ENCODE measurements at regions not wholly inside any gene's neighbourhood (a gene's known extent, or its start where the extent isn't known, plus 50 kb on each side); places are given as distances from the start of the nearest gene placed in this dataset.

- DNase-seq = no peak
- intact Hi-C loops (cut with DNase I) = no loop called here
Observed at GRCh38 chr13:104733427-104733826, 1667.2 kb upstream of the SLC10A2 start.

DNA sequence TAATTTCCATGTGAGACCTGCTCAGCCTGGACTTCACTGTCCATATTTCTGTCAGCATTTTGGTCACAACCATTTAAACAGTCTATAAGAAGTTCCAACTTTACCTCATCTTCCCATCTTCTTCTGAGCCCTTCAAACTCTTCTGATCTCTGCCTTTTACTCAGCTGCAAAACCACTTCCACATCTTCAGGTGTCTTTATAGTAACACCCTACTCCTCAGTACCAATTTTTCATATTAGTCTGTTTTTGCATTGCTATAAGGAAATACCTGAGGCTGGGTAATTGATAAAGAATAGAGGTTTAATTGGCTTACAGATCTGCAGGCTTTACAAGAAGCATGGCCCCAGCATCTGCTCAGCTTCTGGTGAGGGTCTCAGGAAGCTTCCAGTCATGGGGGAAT lies 1648.9 kb upstream of the SLC10A2 start:
- intact Hi-C loops (cut with DNase I) = no loop called here
- DNase-seq = no peak

DNA sequence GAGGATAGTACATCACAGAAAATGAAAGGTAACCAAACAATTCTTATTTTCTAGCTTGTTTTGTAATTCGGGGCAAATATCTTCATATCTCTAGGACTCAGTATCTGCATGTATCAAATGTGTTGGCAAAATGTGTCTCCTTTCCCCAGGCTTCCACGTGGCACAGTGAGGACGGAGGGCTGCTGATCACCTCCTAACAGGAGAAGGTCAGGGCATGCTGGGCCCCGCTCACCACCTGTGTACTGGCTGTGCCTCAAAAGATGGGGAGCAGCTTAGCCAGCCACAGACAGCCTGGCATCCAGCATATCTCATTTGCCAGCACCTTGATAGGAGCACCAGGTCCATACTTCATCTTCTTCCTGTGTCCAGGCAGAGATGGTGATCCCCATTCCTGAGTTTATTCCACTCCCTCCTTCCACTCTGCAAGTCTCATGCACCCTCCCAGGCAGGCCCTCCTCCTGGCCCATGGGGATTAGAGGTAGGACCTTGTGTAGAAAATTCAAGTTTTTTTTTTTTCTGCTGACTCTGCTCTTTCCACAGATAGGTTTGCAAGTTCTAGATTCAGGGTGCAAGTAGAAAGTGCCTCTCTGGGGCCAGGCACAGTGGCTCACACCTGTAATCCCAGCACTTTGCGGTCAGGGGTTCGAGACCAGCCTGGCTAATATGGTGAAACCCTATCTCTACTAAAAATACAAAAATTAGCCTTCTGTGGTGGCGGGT lies 1639.0 kb upstream of the SLC10A2 start:
- peak in 1 of 10 donors; percentile 76 for DNase-seq
- intact Hi-C loops (cut with DNase I) = no loop called here

DNA sequence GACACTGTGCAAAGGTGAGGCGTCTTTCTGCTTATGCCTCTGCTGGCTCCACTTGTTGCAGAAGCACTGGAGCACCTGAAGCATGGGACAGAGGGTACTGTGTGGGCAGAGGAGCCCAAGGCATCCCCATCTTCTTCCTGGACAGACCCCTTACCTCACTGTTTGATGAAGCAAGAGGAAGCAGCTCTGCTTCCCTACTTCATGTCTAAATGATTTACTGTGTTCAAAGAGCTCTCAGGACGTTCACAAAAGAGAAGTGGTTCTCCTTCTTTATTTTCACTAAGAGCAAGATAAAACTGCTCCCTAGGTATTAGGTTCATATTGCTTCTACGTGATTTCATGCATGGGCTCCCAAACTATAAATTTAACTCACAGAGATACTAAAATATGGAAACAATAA lies 1635.4 kb upstream of the SLC10A2 start:
- DNase-seq = no peak
- intact Hi-C loops (cut with DNase I) = no loop called here

DNA sequence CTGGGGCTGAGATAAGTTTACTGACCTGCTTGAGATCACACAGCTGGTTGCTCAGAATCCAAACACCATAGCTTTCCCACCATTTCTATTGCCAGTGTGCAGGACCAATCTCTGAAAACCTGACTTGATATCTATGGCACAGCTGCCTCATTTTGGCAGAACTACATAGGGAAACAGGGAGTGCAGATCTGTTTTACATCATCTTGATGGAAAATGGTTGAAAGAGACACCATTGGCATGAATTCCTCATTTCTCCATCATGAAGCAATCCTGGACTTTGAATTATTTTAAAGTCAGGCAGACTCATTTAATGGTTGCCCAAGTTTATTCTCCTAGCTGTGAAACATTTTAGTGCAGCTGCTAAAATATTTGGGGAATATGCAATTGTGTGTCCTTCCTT lies 1628.2 kb upstream of the SLC10A2 start:
- intact Hi-C loops (cut with DNase I) = no loop called here
- no peak for DNase-seq

GRCh38 chr13:104693126-104693525 lies 1626.9 kb upstream of the SLC10A2 start:
- DNase-seq = no peak
- intact Hi-C loops (cut with DNase I) = no loop called here

DNA sequence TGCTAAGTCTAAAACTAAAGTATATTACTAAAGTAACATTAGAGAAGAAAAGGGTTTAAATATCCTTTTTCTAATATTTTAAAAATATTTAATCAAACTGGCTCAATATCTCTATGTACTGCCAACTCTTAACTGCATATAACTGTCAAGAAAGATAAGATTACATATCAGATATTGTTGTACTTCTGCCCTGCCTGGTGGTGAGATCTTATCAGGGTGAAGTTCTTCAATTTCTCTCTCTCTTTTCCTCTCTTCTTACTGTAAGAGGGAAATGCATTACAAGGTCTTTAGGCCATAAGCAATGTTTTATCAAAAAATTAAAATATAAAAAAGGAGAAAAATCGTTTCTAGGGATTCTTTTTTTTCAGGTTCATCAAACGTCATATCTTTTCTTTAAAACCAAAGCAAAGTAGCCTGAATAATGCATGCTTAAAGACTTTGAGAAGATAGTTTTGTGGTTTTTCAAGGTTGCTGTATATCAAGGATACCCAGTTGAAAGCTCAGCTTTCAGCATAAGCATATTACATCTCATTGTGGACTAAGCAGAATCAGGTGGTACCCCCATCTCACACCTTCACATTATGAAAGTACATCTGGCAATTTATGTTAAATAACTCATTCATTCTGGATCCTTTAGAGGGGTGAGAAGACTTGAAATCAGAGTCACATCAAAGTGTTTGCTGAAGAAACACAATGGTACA lies 1625.7 kb upstream of the SLC10A2 start:
- no peak for DNase-seq
- intact Hi-C loops (cut with DNase I) = no loop called here

DNA sequence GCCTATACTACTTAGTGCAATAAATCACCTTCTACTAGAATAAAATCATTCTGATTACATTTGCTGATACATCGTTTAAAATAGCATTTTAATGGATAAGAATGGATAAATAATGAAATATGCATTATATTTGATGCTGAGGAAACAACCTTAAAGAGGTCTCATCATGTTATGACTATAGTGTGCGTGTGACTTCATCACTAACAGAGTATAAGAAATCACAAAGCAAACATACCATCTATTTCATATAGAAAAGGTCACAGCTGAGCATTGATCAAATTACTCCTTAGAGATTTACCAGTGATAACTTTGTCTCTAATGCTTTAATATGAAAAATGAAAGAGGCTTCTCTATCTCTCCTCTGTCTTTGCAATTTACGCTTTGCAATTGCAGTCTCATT lies 1620.3 kb upstream of the SLC10A2 start:
- no peak for DNase-seq
- intact Hi-C loops (cut with DNase I) = no loop called here

- intact Hi-C loops (cut with DNase I) = no loop called here
- DNase-seq = no peak
Observed at GRCh38 chr13:104683789-104684188, 1617.6 kb upstream of the SLC10A2 start.

DNA sequence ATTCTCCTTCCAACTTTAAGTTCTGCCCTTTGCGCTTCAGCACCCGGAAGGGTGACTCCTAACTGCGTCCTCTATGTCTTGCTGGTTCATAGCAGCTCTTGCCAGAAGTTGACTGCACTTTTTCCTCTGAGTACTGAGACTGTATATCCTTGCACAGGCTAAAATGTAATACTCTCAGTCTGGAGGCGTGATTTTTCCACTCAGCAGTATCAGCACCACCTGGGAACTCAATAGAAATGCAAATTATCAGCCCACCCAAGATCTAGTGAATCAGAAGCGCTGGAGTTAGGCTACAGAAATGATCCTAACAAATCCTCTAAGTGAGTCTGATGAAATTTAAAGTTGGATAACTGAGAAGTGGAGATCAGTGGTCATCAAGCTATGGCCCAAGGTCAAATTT lies 1611.9 kb upstream of the SLC10A2 start:
- no peak for DNase-seq
- intact Hi-C loops (cut with DNase I) = no loop called here

DNA sequence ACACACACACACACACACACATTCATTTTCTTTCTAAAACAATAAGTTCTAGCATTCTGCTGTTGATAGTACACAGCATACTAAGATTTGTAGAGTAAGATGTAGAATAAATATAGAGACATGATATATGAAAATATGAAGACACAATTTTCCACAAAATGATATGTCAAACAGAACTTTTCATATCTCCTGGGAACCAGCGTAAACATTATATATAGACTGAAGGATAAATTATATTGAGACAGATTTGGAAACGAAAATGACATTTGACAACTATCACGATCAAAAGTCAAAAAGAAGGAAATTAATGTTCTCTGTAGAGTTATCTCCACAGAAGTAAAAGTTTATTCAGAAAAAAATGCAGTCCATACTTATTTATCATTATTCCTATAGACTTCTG lies 1605.7 kb upstream of the SLC10A2 start:
- no peak for DNase-seq
- intact Hi-C loops (cut with DNase I) = no loop called here

- DNase-seq = no peak
- intact Hi-C loops (cut with DNase I) = no loop called here
Observed at GRCh38 chr13:104657196-104657595, 1591.0 kb upstream of the SLC10A2 start.

- intact Hi-C loops (cut with DNase I) = no loop called here
- no peak for DNase-seq
Observed at GRCh38 chr13:104650431-104650830, 1584.2 kb upstream of the SLC10A2 start.

GRCh38 chr13:104648291-104648690 lies 1582.1 kb upstream of the SLC10A2 start:
- peak in 6 of 10 donors; percentile 17 to 89 (median 58) for DNase-seq
- intact Hi-C loops (cut with DNase I) = no loop called here

DNA sequence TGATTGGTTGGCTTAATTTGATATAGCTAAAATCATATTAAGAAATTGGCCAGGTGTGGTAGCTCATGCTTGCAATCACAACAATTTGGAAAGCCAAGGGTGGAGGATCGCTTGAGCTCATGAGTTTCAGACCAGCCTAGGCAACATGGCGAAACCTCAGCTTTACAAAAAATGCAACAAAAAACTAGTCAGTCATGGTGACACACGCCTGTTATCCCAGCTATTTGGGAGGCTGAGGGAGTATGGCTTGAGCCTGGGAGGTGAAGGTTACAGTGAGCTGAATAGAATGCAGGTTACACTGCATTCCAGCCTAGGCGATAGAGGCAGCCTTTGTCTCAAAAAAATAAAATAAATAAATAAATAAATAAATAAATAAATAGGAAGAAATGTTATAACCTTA lies 1579.6 kb upstream of the SLC10A2 start:
- intact Hi-C loops (cut with DNase I) = no loop called here
- no peak for DNase-seq

GRCh38 chr13:104641309-104641708 lies 1575.1 kb upstream of the SLC10A2 start:
- no peak for DNase-seq
- intact Hi-C loops (cut with DNase I) = no loop called here

GRCh38 chr13:104635879-104636278 lies 1569.7 kb upstream of the SLC10A2 start:
- intact Hi-C loops (cut with DNase I) = no loop called here

DNA sequence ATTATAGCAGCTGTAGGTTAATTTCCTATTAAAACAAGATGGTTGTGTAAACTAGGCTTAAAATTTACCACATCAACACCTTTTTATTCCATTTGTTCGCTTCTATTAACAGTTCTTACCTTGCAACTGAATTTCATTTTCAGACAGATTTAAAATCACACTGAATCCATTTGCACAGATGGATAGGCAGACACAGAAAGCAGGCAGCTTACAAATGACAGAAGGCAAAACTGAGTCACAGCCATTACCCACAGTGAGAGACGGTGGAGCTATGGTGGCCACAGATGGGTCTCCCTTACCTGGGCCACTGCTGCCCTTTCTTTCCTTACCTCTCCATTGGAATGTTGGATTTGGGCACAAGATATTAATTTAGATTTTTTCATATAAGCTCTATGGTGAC lies 1567.8 kb upstream of the SLC10A2 start:
- no peak for DNase-seq
- intact Hi-C loops (cut with DNase I) = no loop called here

More at GRCh38 chr13:104635879-104636278, 1569.7 kb upstream of the SLC10A2 start:
- DNase-seq = no peak

DNA sequence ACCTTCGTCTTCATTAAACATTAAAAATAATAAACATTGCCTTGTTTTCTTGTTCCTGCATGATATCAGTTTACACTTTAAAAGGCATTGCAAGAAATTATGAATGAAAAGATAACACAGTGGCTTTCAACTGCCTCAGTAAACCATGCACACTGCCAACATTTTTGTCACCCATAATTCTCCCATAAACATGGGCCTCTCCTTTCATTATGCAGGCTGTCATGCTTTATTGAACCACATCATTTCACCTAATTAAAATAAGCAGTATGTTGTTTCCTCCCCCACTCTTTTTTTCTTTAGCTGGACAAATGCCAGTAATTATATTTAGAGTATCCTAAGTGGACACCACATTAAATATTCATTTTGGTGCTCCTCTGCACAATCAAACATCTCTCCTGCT lies 1566.5 kb upstream of the SLC10A2 start:
- intact Hi-C loops (cut with DNase I) = no loop called here
- no peak for DNase-seq

- peak in 1 of 10 donors; percentile 30 for DNase-seq
- intact Hi-C loops (cut with DNase I) = no loop called here
Observed at GRCh38 chr13:104625201-104625600, 1559.0 kb upstream of the SLC10A2 start.

DNA sequence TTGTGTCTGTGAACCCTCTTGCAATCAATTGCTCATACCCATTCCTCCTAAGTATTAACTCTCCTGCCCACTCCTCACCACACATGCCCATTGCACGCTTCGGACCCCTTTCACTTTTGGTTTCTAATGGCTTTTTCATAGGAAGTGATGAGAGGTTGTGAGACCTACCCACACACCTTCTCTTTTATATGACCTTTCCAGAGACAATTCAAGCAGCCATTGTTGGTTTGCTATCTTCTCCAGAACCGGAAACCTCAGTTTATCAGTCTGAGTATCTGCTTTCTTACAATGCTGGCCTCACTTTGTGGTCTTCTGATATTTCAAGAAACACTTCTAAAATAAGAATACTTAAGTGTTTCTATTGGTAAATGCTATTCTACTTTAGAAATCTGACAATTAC lies 1550.8 kb upstream of the SLC10A2 start:
- DNase-seq = no peak
- intact Hi-C loops (cut with DNase I) = no loop called here

All from posterior cingulate gyrus (tissue), 11 donors.